Tibial nerve (tissue), 4 donors: ENCODE measurements at regions not wholly inside any gene's neighbourhood (a gene's known extent, or its start where the extent isn't known, plus 50 kb on each side); places are given as distances from the start of the nearest gene placed in this dataset.

ENCODE experiments used
- DNase-seq, 2 donors: peaks; one replicate each; pipeline ENCODE4 v3.0.0-alpha.2; 2019; ENCODE audit warnings: low spot score in 2 of 2
- H3K27ac ChIP-seq, 4 donors: fragments of 200-600 bp; sonication (generic) in 3 of 4; one replicate each; pipeline ENCODE4 v1.5.1; 2017 to 2019; ENCODE audit warnings: mild to moderate bottlenecking in 1 of 4
- H3K27me3 ChIP-seq, 2 donors: fragments of 200-600 bp; sonication (generic) in 1 of 2; one replicate each; pipeline versions ENCODE4 v1.5.1 to v1.6.0; 2017 to 2019
- H3K36me3 ChIP-seq, 3 donors: fragments of 200-600 bp; sonication (generic); one replicate each; pipeline ENCODE4 v1.5.1; 2018 to 2019
- H3K4me1 ChIP-seq, 4 donors: fragments of 200-600 bp; sonication (generic) in 3 of 4; one replicate each; pipeline ENCODE4 v1.5.1; 2017 to 2019
- H3K4me3 ChIP-seq, 4 donors: fragments of 200-600 bp; sonication (generic) in 3 of 4; one replicate each; pipeline ENCODE4 v1.5.1; 2017 to 2019; ENCODE audit warnings: mild to moderate bottlenecking in 1 of 4, moderate library complexity in 1 of 4
- H3K9me3 ChIP-seq, 4 donors: fragments of 200-600 bp; sonication (generic) in 3 of 4; one replicate each; pipeline ENCODE4 v1.5.1; 2017 to 2019
- EP300 ChIP-seq, 2 donors: sonication (generic); formaldehyde crosslinking; IDR thresholded peaks; one replicate each; pipeline ENCODE4 v1.6.1; 2017; ENCODE audit warnings: antibody characterized with exemption in 2 of 2, mild to moderate bottlenecking in 1 of 2
- POLR2A ChIP-seq, 2 donors: fragments of 450-650 bp; IDR thresholded peaks; one replicate each; pipeline ENCODE4 v1.6.1; 2017; ENCODE audit warnings: antibody characterized with exemption in 2 of 2, mild to moderate bottlenecking in 2 of 2, moderate library complexity in 2 of 2
- WGBS, 2 donors: methylation state at CpG; one replicate each; pipeline ENCODE4 v1.1.5; 2018; 5-methylcytosine and 5-hydroxymethylcytosine counted together
- TF ChIP-seq, protein P1 (sequence below), 5 experiments: fragments of 200-600 bp in 3 of 5; fragments of 450-650 bp in 2 of 5; sonication (generic) in 3 of 5; IDR thresholded peaks; one replicate each; pipeline ENCODE4 v1.5.1; 2016 to 2019; ENCODE audit warnings: antibody characterized with exemption in 5 of 5, mild to moderate bottlenecking in 3 of 5, moderate library complexity in 2 of 5

DNA sequence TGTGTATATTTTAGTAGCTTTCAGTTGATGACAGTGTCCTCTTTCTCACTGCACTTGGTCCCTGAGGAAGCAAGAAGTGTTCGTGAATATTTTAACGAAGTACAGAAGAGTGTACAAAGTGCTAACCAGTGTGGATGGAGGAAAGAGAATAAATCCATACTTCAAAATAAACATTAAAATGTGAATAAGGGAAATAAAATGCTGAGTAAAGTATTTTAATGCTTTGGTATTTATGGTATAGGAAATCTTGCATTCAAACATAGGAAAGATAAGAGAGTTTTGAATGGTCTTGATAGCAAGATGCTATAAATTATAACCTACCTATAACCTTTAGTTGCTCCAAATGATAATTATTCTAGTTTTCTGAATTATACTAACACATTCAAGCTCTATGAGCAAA lies 493.4 kb upstream of the EYS start:
- H3K27me3 ChIP-seq: no peaks in the 10 kb centered on the region
- H3K36me3 ChIP-seq: no peaks in the 10 kb centered on the region
- no peak for DNase-seq
- H3K27ac ChIP-seq: no peak overlapping the region
- no peak overlapping the region for H3K4me3 ChIP-seq
- TF ChIP-seq POLR2A (IDR thresholded peaks at IDR 0.05) (no peak), EP300 (IDR thresholded peaks at IDR 0.05) (no peak)
- TF ChIP-seq, protein P1, sequence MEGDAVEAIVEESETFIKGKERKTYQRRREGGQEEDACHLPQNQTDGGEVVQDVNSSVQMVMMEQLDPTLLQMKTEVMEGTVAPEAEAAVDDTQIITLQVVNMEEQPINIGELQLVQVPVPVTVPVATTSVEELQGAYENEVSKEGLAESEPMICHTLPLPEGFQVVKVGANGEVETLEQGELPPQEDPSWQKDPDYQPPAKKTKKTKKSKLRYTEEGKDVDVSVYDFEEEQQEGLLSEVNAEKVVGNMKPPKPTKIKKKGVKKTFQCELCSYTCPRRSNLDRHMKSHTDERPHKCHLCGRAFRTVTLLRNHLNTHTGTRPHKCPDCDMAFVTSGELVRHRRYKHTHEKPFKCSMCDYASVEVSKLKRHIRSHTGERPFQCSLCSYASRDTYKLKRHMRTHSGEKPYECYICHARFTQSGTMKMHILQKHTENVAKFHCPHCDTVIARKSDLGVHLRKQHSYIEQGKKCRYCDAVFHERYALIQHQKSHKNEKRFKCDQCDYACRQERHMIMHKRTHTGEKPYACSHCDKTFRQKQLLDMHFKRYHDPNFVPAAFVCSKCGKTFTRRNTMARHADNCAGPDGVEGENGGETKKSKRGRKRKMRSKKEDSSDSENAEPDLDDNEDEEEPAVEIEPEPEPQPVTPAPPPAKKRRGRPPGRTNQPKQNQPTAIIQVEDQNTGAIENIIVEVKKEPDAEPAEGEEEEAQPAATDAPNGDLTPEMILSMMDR (IDR thresholded peaks at IDR 0.05): no peak
- H3K4me1 ChIP-seq: no peaks in the 10 kb centered on the region
- WGBS, 2 donors: 80 to 86% methylated on average over 2 of the region's 2 CpGs
- H3K9me3 ChIP-seq: no peaks in the 10 kb centered on the region

DNA sequence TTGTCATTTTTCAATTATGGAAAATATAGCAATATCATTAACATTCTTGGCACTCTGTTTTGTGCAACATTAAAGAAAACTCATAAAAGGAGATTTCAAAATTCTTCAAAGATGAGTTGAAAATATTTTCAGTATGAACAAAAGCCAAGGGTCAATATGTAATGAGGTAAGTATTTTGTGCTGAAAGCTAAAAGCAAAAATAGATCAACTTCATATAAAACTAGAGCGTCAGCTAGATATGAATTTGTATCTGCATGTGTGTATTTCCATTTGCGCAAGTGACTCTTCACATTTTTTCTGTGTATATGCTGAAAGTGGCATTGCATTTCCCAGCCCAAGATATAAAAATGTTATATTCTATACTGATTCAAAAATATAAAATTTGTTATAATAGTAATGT lies 492.1 kb upstream of the EYS start:
- no peaks in the 10 kb centered on the region for H3K9me3 ChIP-seq
- no peak overlapping the region for H3K4me3 ChIP-seq
- no peak for DNase-seq
- WGBS, 2 donors: 86 to 87% methylated on average over 2 of the region's 2 CpGs
- no peak overlapping the region for H3K27ac ChIP-seq
- no peaks in the 10 kb centered on the region for H3K4me1 ChIP-seq
- TF ChIP-seq, protein P1 (IDR thresholded peaks at IDR 0.05): no peak
- no peaks in the 10 kb centered on the region for H3K36me3 ChIP-seq
- H3K27me3 ChIP-seq: no peaks in the 10 kb centered on the region

DNA sequence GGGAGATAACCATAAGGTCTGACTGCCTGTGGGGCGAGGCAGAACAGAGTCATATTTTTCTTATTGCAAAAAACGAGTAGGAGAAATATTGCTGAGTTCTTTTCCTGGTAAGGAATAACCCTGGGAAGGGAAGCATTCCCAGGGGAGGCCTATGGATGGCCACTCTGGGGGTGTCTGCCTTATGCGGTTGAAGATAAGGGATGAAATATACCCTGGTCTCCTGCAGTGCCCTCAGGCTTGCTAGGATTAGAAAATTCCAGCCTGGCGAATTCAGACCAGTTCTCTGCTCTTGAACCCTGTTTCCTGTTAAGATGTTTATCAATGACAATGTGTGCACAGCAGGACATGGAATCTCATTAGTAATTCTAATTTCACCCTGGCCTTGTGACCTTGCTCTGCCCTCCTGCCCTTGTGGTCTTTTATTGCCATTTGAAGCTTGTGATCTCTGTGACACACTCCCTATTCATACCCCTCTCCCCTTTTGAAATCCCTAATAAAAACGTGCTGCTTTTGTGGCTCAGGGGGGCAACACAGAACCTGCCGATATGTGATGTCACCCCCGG lies 491.1 kb upstream of the EYS start:
- no peaks in the 10 kb centered on the region for H3K9me3 ChIP-seq
- no peaks in the 10 kb centered on the region for H3K36me3 ChIP-seq
- no peak for DNase-seq
- 42 to 47% methylated on average over 7 of the region's 7 CpGs for WGBS, 2 donors
- TF ChIP-seq, protein P1 (IDR thresholded peaks at IDR 0.05): no peak
- TF ChIP-seq POLR2A (IDR thresholded peaks at IDR 0.05): no peak
- H3K4me1 ChIP-seq: no peaks in the 10 kb centered on the region
- no peak overlapping the region for H3K4me3 ChIP-seq
- no peak overlapping the region for H3K27ac ChIP-seq
- H3K27me3 ChIP-seq: no peaks in the 10 kb centered on the region

DNA sequence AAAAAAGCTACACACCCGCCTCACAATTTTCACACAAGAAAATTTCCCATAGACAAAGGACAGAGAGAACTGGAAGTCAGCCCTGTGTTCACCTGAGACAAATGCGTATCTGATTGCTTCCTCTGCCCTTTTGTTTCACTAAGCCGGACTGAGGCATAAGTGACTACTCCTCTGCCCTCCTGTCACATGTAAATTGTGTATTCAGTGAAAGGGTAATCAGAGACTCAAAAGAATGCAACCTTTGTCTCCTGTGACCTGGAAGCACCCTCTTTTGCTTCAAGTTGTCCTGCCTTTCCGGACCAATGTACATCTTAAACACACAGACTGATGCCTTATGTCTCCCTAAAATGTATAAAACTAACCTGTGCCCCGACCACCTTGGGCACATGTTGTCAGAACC lies 483.8 kb upstream of the EYS start:
- no peaks in the 10 kb centered on the region for H3K36me3 ChIP-seq
- no peak for DNase-seq
- H3K4me1 ChIP-seq: no peaks in the 10 kb centered on the region
- H3K9me3 ChIP-seq: no peaks in the 10 kb centered on the region
- H3K27me3 ChIP-seq: no peaks in the 10 kb centered on the region
- no peak overlapping the region for H3K4me3 ChIP-seq
- H3K27ac ChIP-seq: no peak overlapping the region
- TF ChIP-seq POLR2A (IDR thresholded peaks at IDR 0.05) (no peak), EP300 (IDR thresholded peaks at IDR 0.05) (no peak)
- TF ChIP-seq, protein P1 (IDR thresholded peaks at IDR 0.05): no peak
- WGBS, 2 donors: 72 to 82% methylated on average over 5 of the region's 5 CpGs

DNA sequence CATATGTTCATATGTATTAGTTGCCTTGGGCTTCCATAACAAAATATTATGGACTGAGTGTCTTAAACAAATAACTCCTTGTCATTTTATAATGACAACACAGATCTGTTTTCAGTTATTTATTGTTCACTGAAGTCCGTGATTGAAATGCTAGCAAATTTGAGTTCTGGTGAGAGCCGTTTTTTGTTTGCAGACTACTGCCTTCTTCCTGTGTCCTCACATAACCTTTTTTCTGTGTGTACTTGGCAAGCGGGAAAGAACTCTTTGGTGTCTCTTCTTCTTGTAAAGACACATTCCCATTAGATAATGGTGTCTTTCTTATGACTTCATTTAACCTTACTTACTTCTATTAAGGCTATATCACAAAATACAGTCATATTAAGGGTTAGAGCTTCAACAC lies 482.9 kb upstream of the EYS start:
- Histone ChIP-seq H3K4me3 (no peak overlapping the region), H3K4me1 (no peaks in the 10 kb centered on the region), H3K27ac (no peak overlapping the region), H3K9me3 (no peaks in the 10 kb centered on the region), H3K36me3 (no peaks in the 10 kb centered on the region), H3K27me3 (no peaks in the 10 kb centered on the region)
- TF ChIP-seq, protein P1 (IDR thresholded peaks at IDR 0.05): no peak
- TF ChIP-seq EP300 (IDR thresholded peaks at IDR 0.05): no peak
- no peak for TF ChIP-seq POLR2A (IDR thresholded peaks at IDR 0.05)
- DNase-seq: no peak
- 33 to 43% methylated on average over 3 of the region's 3 CpGs for WGBS, 2 donors
